Stimulated activated CD8-positive, alpha-beta memory T cell treated with anti-CD3 and anti-CD28 coated beads, Interleukin-7, amount 100 ng/mL, for 48 hours (primary cell): ENCODE measurements at regions not wholly inside any gene's neighbourhood (a gene's known extent, or its start where the extent isn't known, plus 50 kb on each side); places are given as distances from the start of the nearest gene placed in this dataset.

Experiments used
- DNase-seq, 2 donors: peaks; one replicate each; pipeline ENCODE4 v3.0.0-alpha.2; 2020; ENCODE audit warnings: low read depth in 1 of 2; ENCODE audit errors: extremely low read depth in 1 of 2

GRCh38 chr2:191557841-191558240, 120.1 kb upstream of the NABP1 start:
- no peak for DNase-seq

GRCh38 chr2:191559569-191559968, 118.4 kb upstream of the NABP1 start:
- no peak for DNase-seq

- DNase-seq, result no peak
Measured at GRCh38 chr2:191560411-191560980, 117.4 kb upstream of the NABP1 start.

GRCh38 chr2:191565120-191565519, 112.8 kb upstream of the NABP1 start:
- DNase-seq, result no peak

GRCh38 chr2:191565647-191566198, 112.2 kb upstream of the NABP1 start:
- no peak for DNase-seq

- DNase-seq, result peak; percentile 10 to 42
Measured at GRCh38 chr2:191566344-191566743, 111.6 kb upstream of the NABP1 start.

- no peak for DNase-seq
Measured at GRCh38 chr2:191567206-191567605, 110.7 kb upstream of the NABP1 start.

- DNase-seq, result no peak
Measured at GRCh38 chr2:191569025-191569424, 108.9 kb upstream of the NABP1 start.

- no peak for DNase-seq
Measured at GRCh38 chr2:191571163-191571769, 106.7 kb upstream of the NABP1 start.

- DNase-seq, result no peak
Measured at GRCh38 chr2:191572319-191572718, 105.6 kb upstream of the NABP1 start.

- DNase-seq, result no peak
Measured at GRCh38 chr2:191573216-191573615, 104.7 kb upstream of the NABP1 start.

GRCh38 chr2:191574232-191574631, 103.7 kb upstream of the NABP1 start:
- no peak for DNase-seq

- DNase-seq, result no peak
Measured at GRCh38 chr2:191577605-191578004, 100.3 kb upstream of the NABP1 start.

- DNase-seq, result no peak
Measured at GRCh38 chr2:191578031-191578430, 99.9 kb upstream of the NABP1 start.

- DNase-seq, result no peak
Measured at GRCh38 chr2:191580581-191580980, 97.4 kb upstream of the NABP1 start.

- DNase-seq, result no peak
Measured at GRCh38 chr2:191581003-191581402, 96.9 kb upstream of the NABP1 start.

- no peak for DNase-seq
Measured at GRCh38 chr2:191582355-191582754, 95.6 kb upstream of the NABP1 start.

- DNase-seq, result no peak
Measured at GRCh38 chr2:191591025-191591424, 86.9 kb upstream of the NABP1 start.

- no peak for DNase-seq
Measured at GRCh38 chr2:191593622-191594385, 84.1 kb upstream of the NABP1 start.

GRCh38 chr2:191597186-191597751, 80.7 kb upstream of the NABP1 start:
- no peak for DNase-seq

- no peak for DNase-seq
Measured at GRCh38 chr2:191598296-191598695, 79.6 kb upstream of the NABP1 start.

GRCh38 chr2:191601060-191601459, 76.9 kb upstream of the NABP1 start:
- no peak for DNase-seq
